ENCODE measurements at regions not wholly inside any gene's neighbourhood (a gene's known extent, or its start where the extent isn't known, plus 50 kb on each side); places are given as distances from the start of the nearest gene placed in this dataset.

DNA sequence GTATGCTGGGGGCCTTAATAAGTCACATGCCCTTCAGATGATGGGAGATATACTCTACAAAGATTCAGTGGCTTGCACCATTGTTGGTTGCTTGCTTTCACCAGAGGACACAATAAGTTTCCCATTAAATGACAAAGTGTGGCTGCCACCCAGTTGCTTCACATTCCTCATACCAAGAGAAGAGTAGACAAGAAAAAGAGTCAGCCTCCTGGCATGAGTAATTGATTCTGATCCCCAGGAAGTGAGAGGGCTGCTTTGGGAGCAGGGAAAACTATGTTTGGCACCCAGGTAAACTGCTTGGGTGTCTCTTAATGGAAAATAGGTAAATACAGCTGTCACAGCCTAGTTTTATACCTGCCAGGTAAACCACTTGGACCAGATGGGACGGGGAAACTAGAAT is 66.7 kb upstream of the IL6 start:
- no peaks in the 10 kb centered on the region for H3K9me3 ChIP-seq
- ChIA-PET CTCF (interaction anchor here (0.8 kb wide), 1 partner anchor 15 kb away, joined by 3 read pairs; no protein-coding TSS in a partner anchor), POLR2A (no interaction called here)
- H3K36me3 Mint-ChIP-seq (ENCODE audit: insufficient read depth, unreplicated experiment) = peaks cover 6% of the 10 kb centered on the region
- no peak for DNase-seq
- peaks cover under 1% of the 10 kb centered on the region for H3K4me1 Mint-ChIP-seq (ENCODE audit: low read depth, unreplicated experiment)
- H3K36me3 ChIP-seq (ENCODE audit: control insufficient read depth, insufficient read depth, low read length) = no peaks in the 10 kb centered on the region
- H3K4me1 ChIP-seq = no peaks in the 10 kb centered on the region
- H3K27me3 Mint-ChIP-seq (ENCODE audit: insufficient read depth, unreplicated experiment) = no peaks in the 10 kb centered on the region
- BruUV-seq (replicated peaks) = no TSS peak
- H3K9me3 Mint-ChIP-seq (ENCODE audit: unreplicated experiment) = no peaks in the 10 kb centered on the region
- no peaks in the 10 kb centered on the region for H3K27me3 ChIP-seq (replicated peaks; ENCODE audit: control insufficient read depth, insufficient read depth, low read length)
- no peak overlapping the region for H3K27ac Mint-ChIP-seq (ENCODE audit: unreplicated experiment)
- no peak overlapping the region for H3K4me3 ChIP-seq (ENCODE audit: low read depth, low read length)
- TF ChIP-seq, protein P1, sequence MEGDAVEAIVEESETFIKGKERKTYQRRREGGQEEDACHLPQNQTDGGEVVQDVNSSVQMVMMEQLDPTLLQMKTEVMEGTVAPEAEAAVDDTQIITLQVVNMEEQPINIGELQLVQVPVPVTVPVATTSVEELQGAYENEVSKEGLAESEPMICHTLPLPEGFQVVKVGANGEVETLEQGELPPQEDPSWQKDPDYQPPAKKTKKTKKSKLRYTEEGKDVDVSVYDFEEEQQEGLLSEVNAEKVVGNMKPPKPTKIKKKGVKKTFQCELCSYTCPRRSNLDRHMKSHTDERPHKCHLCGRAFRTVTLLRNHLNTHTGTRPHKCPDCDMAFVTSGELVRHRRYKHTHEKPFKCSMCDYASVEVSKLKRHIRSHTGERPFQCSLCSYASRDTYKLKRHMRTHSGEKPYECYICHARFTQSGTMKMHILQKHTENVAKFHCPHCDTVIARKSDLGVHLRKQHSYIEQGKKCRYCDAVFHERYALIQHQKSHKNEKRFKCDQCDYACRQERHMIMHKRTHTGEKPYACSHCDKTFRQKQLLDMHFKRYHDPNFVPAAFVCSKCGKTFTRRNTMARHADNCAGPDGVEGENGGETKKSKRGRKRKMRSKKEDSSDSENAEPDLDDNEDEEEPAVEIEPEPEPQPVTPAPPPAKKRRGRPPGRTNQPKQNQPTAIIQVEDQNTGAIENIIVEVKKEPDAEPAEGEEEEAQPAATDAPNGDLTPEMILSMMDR (IDR thresholded peaks at IDR 0.05; ENCODE audit: insufficient read depth in 1 of 2, low read depth in 1 of 2, low read length in 1 of 2, severe bottlenecking in 1 of 2, unreplicated experiment in 1 of 2) = no peak
- no peak overlapping the region for H3K4me3 Mint-ChIP-seq (ENCODE audit: unreplicated experiment)
- intact Hi-C loops (cut with micrococcal nuclease; ENCODE audit: unreplicated experiment) = loop anchor here (2.0 kb wide), 1 partner anchor 99 kb away; no protein-coding TSS in a partner anchor

DNA sequence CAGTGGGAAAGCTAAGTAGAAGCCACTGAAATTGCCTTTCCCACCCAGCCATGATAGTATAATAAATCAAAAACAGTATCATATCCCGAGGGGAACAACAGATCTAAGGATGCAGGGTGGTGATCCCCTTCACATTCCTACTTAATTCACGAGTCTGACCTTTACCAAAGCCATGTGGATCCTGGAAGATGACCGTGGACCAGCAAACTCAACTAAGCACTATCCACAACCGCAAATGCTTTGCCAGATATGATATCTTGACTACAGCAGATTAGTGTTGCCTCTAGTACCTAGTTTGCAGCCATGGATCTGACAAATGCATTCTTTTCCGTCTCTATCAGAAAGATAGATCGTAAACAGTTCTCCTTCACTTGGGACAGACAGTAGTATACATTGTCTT is 67.3 kb upstream of the IL6 start:
- peaks cover 6% of the 10 kb centered on the region for H3K4me1 Mint-ChIP-seq (ENCODE audit: low read depth, unreplicated experiment)
- H3K4me3 ChIP-seq (ENCODE audit: low read depth, low read length) = no peak overlapping the region
- no peaks in the 10 kb centered on the region for H3K27me3 ChIP-seq (replicated peaks; ENCODE audit: control insufficient read depth, insufficient read depth, low read length)
- CTCF ChIA-PET = no interaction called here
- intact Hi-C loops (cut with micrococcal nuclease; ENCODE audit: unreplicated experiment) = loop anchor here (2.0 to 5.0 kb wide), 2 partner anchors 68 to 99 kb away; partner anchors contain the start of gene IL6
- no TSS peak for BruUV-seq (replicated peaks)
- no peaks in the 10 kb centered on the region for H3K36me3 ChIP-seq (ENCODE audit: control insufficient read depth, insufficient read depth, low read length)
- POLR2A ChIA-PET = no interaction called here
- H3K4me3 Mint-ChIP-seq (ENCODE audit: unreplicated experiment) = no peak overlapping the region
- no peaks in the 10 kb centered on the region for H3K27me3 Mint-ChIP-seq (ENCODE audit: insufficient read depth, unreplicated experiment)
- DNase-seq = no peak
- no peaks in the 10 kb centered on the region for H3K9me3 Mint-ChIP-seq (ENCODE audit: unreplicated experiment)
- peaks cover 5% of the 10 kb centered on the region for H3K36me3 Mint-ChIP-seq (ENCODE audit: insufficient read depth, unreplicated experiment)
- H3K9me3 ChIP-seq = no peaks in the 10 kb centered on the region
- H3K27ac Mint-ChIP-seq (ENCODE audit: unreplicated experiment) = no peak overlapping the region
- H3K4me1 ChIP-seq = peaks cover 2% of the 10 kb centered on the region; the same call in 1 of the 2 replicates
- TF ChIP-seq, protein P1 (IDR thresholded peaks at IDR 0.05; ENCODE audit: insufficient read depth in 1 of 2, low read depth in 1 of 2, low read length in 1 of 2, severe bottlenecking in 1 of 2, unreplicated experiment in 1 of 2) = no peak

DNA sequence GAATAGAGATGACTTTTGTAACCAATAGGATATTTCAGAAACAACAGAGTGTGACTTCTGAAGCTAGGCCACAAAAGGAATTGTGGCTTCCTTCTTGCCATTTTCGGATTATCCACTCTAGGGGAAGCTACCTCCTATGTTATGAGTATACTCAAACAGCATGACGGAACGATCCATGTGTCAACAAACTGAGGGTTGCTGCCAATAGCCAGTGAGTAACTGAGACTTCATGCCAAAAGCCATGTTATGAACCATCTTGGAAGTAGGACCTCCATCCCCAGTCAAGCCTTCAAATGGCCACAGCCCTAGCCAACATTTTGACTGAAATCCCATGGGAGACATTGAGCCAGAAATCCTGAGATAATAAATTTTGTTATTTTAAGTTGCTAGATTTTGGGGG is 69.0 kb upstream of the IL6 start:
- no peak overlapping the region for H3K27ac Mint-ChIP-seq (ENCODE audit: unreplicated experiment)
- intact Hi-C loops (cut with micrococcal nuclease; ENCODE audit: unreplicated experiment) = loop anchor here (5.0 kb wide), 1 partner anchor 69 kb away; the partner anchor contains the start of gene IL6
- H3K4me1 Mint-ChIP-seq (ENCODE audit: low read depth, unreplicated experiment) = peaks cover 6% of the 10 kb centered on the region
- BruUV-seq (replicated peaks) = no TSS peak
- Histone ChIP-seq H3K4me1 (peaks cover 4% of the 10 kb centered on the region; the same call in 1 of the 2 replicates), H3K4me3 (ENCODE audit: low read depth, low read length) (no peak overlapping the region), H3K9me3 (no peaks in the 10 kb centered on the region), H3K27me3 (replicated peaks; ENCODE audit: control insufficient read depth, insufficient read depth, low read length) (no peaks in the 10 kb centered on the region), H3K36me3 (ENCODE audit: control insufficient read depth, insufficient read depth, low read length) (no peaks in the 10 kb centered on the region)
- CTCF ChIA-PET = no interaction called here
- no peak overlapping the region for H3K4me3 Mint-ChIP-seq (ENCODE audit: unreplicated experiment)
- no peak for DNase-seq
- TF ChIP-seq, protein P1 (IDR thresholded peaks at IDR 0.05; ENCODE audit: insufficient read depth in 1 of 2, low read depth in 1 of 2, low read length in 1 of 2, severe bottlenecking in 1 of 2, unreplicated experiment in 1 of 2) = no peak
- no peaks in the 10 kb centered on the region for H3K27me3 Mint-ChIP-seq (ENCODE audit: insufficient read depth, unreplicated experiment)
- POLR2A ChIA-PET = no interaction called here
- no peaks in the 10 kb centered on the region for H3K36me3 Mint-ChIP-seq (ENCODE audit: insufficient read depth, unreplicated experiment)
- no peaks in the 10 kb centered on the region for H3K9me3 Mint-ChIP-seq (ENCODE audit: unreplicated experiment)

Data from Caco-2 (cell line).